ENCODE measurements at regions not wholly inside any gene's neighbourhood (a gene's known extent, or its start where the extent isn't known, plus 50 kb on each side); places are given as distances from the start of the nearest gene placed in this dataset.

DNA sequence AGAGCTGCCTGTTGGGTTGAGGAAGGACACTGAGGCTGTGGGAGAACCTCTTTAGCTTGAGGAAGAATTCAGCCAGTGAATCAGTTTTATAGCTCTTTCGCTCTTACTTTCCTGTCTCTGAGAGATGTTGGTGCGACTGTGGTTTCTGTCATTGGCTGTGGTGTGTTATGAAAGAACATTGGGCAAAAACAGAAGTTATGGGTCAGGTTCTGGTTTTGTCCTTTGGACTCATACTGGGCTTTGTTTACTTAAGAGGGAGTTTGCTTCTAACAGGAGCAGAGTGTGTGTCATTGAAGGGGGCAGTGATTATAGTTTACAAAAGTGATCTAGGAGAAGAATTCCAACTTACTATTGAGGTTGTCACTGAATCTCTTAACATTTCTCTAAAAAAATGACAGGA is 97.0 kb downstream of the TLR5 start:
- TF ChIP-seq CTCF (IDR thresholded peaks at IDR 0.05; ENCODE audit: low read depth, low read length): no peak
- no peak for TF ChIP-seq POLR2A (IDR thresholded peaks at IDR 0.05; ENCODE audit: extremely low read depth, insufficient read length)
- TF ChIP-seq, protein P1, sequence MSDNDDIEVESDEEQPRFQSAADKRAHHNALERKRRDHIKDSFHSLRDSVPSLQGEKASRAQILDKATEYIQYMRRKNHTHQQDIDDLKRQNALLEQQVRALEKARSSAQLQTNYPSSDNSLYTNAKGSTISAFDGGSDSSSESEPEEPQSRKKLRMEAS (IDR thresholded peaks at IDR 0.05; ENCODE audit: low read depth, low read length): no peak
- no peak for TF ChIP-seq MYC (IDR thresholded peaks at IDR 0.05; ENCODE audit: low read depth, low read length)

Data from NB4 (cell line).